Fibroblast of pulmonary artery (primary cell): ENCODE measurements at regions not wholly inside any gene's neighbourhood (a gene's known extent, or its start where the extent isn't known, plus 50 kb on each side); places are given as distances from the start of the nearest gene placed in this dataset.

ENCODE experiments used
- DNase-seq: peaks from one replicate; pipeline ENCODE4 v3.0.0-alpha.2; 2010; ENCODE audit warnings: low read depth
- H3K4me3 ChIP-seq: replicated peaks from 2 replicates; pipeline ENCODE4 v1.5.1; 2011; ENCODE audit warnings: low read depth, mild to moderate bottlenecking, control low read depth, low read length, moderate library complexity
- TF ChIP-seq, protein P1 (sequence below): IDR thresholded peaks from 2 replicates; pipeline ENCODE4 v1.5.1; 2011; ENCODE audit warnings: mild to moderate bottlenecking, control low read depth, low read length, inconsistent platforms; ENCODE audit errors: missing control alignments

DNA sequence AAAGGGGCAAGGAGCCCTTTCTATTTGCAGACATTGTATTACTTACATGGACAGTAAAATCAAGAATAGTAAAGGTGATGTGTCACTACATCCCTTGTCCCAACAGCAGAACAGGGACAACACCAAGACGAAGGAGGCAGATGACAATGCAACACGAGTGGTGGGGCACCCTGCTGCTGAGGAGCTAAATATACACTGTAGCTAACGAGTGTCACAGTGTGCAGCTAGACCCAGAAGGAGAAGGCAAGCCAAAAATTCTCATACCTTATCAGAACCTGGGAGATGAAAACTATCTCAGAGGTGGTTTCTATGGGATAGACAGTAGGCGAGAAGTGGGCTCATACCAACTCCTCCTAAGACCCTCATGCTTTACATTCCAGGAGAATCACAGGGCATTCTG, 518.4 kb upstream of the LRRTM1 start:
- TF ChIP-seq, protein P1, sequence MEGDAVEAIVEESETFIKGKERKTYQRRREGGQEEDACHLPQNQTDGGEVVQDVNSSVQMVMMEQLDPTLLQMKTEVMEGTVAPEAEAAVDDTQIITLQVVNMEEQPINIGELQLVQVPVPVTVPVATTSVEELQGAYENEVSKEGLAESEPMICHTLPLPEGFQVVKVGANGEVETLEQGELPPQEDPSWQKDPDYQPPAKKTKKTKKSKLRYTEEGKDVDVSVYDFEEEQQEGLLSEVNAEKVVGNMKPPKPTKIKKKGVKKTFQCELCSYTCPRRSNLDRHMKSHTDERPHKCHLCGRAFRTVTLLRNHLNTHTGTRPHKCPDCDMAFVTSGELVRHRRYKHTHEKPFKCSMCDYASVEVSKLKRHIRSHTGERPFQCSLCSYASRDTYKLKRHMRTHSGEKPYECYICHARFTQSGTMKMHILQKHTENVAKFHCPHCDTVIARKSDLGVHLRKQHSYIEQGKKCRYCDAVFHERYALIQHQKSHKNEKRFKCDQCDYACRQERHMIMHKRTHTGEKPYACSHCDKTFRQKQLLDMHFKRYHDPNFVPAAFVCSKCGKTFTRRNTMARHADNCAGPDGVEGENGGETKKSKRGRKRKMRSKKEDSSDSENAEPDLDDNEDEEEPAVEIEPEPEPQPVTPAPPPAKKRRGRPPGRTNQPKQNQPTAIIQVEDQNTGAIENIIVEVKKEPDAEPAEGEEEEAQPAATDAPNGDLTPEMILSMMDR = no peak
- no peak overlapping the region for H3K4me3 ChIP-seq
- DNase-seq = no peak

DNA sequence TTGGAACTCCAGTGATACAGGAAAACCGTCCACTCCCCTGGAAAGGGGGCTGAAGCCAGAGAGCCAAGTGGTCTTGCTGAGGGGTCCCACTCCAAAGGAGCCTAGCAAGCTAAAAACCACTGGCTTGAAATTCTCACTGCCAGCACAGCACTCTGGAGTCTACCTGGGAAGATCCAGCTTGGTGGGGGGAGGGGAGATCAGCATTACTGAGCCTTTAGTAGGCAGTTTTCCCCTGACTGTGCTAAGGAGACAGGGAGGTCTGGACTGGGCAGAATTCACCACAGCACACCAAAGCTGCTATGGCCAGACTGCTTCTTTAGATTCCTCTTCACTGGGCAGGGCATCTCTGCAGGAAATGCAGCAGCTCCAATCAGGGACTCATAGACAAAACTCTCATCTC, 510.7 kb upstream of the LRRTM1 start:
- H3K4me3 ChIP-seq = no peak overlapping the region
- TF ChIP-seq, protein P1 = no peak
- no peak for DNase-seq

GRCh38 chr2:80786584-80786983, 482.0 kb upstream of the LRRTM1 start:
- no peak for DNase-seq
- TF ChIP-seq, protein P1 = no peak
- H3K4me3 ChIP-seq = no peak overlapping the region

- TF ChIP-seq, protein P1 = no peak
- DNase-seq = no peak
- no peak overlapping the region for H3K4me3 ChIP-seq
Measured at GRCh38 chr2:80778704-80779103, 474.2 kb upstream of the LRRTM1 start.

DNA sequence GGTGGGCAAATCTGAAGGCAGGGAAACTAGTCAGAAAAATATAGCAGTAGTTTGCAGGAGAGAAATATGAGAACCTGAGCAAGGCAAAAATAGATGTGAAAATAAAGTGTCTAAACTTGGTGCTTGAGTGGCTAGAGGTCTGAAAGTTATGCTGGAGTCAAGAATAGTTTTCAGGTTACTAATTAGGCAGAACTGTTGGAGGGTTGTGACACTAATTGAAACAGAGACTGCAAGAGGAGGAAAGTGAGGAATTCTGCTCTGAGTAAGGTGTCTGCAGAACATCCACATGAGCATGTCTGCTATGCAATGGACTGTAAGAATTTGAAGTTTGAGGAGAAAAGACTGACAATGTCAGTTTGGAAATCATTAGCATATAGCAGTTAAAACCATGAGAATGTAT, 444.0 kb upstream of the LRRTM1 start:
- no peak overlapping the region for H3K4me3 ChIP-seq
- TF ChIP-seq, protein P1 = no peak
- DNase-seq = no peak

GRCh38 chr2:80737047-80737446, 432.5 kb upstream of the LRRTM1 start:
- TF ChIP-seq, protein P1 = no peak
- H3K4me3 ChIP-seq = no peak overlapping the region
- DNase-seq = no peak

DNA sequence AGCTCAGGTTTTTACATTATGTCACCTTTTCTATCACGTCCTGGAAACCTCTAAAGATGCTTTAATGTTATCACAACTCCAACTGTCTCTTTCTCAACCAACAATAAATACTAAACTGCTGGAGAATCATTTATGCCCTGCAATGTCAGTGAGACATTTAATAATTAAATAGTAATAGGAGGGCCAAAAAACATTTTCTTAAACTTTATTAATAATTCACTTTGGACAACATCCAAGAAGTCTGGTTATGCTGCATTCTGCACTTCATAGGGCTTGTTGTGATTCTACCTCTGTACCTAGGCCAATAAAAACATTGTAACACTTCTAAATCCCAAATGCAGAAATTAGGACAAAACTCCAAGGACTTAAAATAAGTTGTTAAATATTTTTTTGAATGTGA, 420.4 kb upstream of the LRRTM1 start:
- DNase-seq = no peak
- TF ChIP-seq, protein P1 = no peak
- H3K4me3 ChIP-seq = no peak overlapping the region
